ENCODE measurements at regions not wholly inside any gene's neighbourhood (a gene's known extent, or its start where the extent isn't known, plus 50 kb on each side); places are given as distances from the start of the nearest gene placed in this dataset.

- TF ChIP-seq ARNT (IDR thresholded peaks at IDR 0.05) (no peak), SUZ12 (IDR thresholded peaks at IDR 0.05) (no peak), SP1 (IDR thresholded peaks at IDR 0.05) (no peak), FOXK2 (IDR thresholded peaks at IDR 0.05) (no peak)
Observed at GRCh38 chr10:106175760-106176377, 988.6 kb downstream of the SORCS1 start.

All from HEK293T (cell line).